SK-N-SH (cell line): ENCODE measurements at regions not wholly inside any gene's neighbourhood (a gene's known extent, or its start where the extent isn't known, plus 50 kb on each side); places are given as distances from the start of the nearest gene placed in this dataset.

Experiments
- MXI1 ChIP-seq: IDR thresholded peaks from 2 replicates; pipeline ENCODE4 v1.6.1; 2012; ENCODE audit warnings: mild to moderate bottlenecking, low read depth, low read length, improper control_type of control experiment
- POLR2AphosphoS5 ChIP-seq: IDR thresholded peaks from 2 replicates; pipeline ENCODE4 v1.6.1; 2012; ENCODE audit warnings: low read depth, low read length
- SIN3A ChIP-seq: IDR thresholded peaks from 2 replicates; pipeline ENCODE4 v1.6.1; 2012; ENCODE audit warnings: low read depth, mild to moderate bottlenecking, low read length, moderate library complexity, borderline replicate concordance
- YY1 ChIP-seq: IDR thresholded peaks from 2 replicates; pipeline ENCODE4 v1.4.0; 2012; ENCODE audit warnings: low read depth, mild to moderate bottlenecking
- TF ChIP-seq, protein P1 (sequence below): fragments of 200-600 bp; sonication (generic); IDR thresholded peaks from 2 replicates; pipeline ENCODE4 v1.6.1; 2017; ENCODE audit warnings: antibody characterized with exemption, mild to moderate bottlenecking, moderate library complexity
- TF ChIP-seq, protein P2 (sequence below): fragments of 150-350 bp; IDR thresholded peaks from 2 replicates; pipeline ENCODE4 v1.6.1; 2016; ENCODE audit warnings: mild to moderate bottlenecking, low read depth, low read length
- TF ChIP-seq, protein P3 (sequence below): fragments of 150-350 bp; IDR thresholded peaks from 2 replicates; pipeline ENCODE4 v1.6.1; 2017; ENCODE audit warnings: antibody characterized with exemption, low read length, low read depth, borderline replicate concordance

DNA sequence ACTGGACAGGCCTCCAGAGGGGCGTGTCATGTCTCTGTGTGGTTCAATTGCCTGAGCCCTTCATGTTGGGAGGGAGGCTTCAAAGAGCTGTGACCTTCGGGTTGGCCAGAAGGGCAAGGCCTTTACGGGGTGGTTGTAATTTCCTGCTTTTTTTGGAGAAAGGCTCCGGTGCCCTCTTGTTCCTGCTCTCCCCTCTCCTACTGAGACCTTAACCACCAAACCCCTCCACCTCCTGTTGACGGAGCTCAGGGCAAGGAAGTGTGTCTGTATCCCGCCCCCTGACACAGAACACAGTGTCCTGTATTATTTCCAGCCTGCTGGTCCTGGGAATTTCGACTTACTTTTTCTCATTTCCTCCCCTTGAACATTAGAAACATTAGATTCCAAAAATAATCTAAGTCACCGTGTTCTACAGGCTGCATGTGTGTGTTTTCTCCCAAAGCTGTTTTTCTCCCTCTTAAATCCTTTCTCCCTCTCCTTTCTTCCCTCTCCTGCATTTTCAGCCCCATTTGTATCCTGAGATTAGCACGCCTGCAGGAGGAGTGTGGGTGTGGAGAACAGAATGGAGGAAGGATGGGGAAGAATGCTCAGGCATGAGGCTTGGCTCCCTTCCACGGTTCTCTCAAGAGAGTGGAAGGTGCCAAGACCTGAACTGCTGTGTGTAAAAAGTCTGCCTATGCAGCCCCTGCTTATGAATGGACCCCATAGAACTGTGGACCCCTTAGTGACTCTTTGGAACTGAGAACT is 285.4 kb upstream of the ROPN1 start:
- TF ChIP-seq, protein P1, sequence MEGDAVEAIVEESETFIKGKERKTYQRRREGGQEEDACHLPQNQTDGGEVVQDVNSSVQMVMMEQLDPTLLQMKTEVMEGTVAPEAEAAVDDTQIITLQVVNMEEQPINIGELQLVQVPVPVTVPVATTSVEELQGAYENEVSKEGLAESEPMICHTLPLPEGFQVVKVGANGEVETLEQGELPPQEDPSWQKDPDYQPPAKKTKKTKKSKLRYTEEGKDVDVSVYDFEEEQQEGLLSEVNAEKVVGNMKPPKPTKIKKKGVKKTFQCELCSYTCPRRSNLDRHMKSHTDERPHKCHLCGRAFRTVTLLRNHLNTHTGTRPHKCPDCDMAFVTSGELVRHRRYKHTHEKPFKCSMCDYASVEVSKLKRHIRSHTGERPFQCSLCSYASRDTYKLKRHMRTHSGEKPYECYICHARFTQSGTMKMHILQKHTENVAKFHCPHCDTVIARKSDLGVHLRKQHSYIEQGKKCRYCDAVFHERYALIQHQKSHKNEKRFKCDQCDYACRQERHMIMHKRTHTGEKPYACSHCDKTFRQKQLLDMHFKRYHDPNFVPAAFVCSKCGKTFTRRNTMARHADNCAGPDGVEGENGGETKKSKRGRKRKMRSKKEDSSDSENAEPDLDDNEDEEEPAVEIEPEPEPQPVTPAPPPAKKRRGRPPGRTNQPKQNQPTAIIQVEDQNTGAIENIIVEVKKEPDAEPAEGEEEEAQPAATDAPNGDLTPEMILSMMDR = no peak
- TF ChIP-seq, protein P2, sequence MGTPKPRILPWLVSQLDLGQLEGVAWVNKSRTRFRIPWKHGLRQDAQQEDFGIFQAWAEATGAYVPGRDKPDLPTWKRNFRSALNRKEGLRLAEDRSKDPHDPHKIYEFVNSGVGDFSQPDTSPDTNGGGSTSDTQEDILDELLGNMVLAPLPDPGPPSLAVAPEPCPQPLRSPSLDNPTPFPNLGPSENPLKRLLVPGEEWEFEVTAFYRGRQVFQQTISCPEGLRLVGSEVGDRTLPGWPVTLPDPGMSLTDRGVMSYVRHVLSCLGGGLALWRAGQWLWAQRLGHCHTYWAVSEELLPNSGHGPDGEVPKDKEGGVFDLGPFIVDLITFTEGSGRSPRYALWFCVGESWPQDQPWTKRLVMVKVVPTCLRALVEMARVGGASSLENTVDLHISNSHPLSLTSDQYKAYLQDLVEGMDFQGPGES = no peak
- TF ChIP-seq SIN3A (no peak), POLR2AphosphoS5 (no peak), YY1 (no peak), MXI1 (no peak)
- TF ChIP-seq, protein P3, sequence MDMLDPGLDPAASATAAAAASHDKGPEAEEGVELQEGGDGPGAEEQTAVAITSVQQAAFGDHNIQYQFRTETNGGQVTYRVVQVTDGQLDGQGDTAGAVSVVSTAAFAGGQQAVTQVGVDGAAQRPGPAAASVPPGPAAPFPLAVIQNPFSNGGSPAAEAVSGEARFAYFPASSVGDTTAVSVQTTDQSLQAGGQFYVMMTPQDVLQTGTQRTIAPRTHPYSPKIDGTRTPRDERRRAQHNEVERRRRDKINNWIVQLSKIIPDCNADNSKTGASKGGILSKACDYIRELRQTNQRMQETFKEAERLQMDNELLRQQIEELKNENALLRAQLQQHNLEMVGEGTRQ = no peak
